Peyer's patch (tissue), 4 donors: ENCODE measurements at regions not wholly inside any gene's neighbourhood (a gene's known extent, or its start where the extent isn't known, plus 50 kb on each side); places are given as distances from the start of the nearest gene placed in this dataset.

ENCODE experiments used
- CTCF ChIP-seq, 6 experiments: fragments of 450-650 bp in 4 of 6; fragments of 200-600 bp in 2 of 6; sonication (generic) in 1 of 6; IDR thresholded peaks; one replicate each; pipeline ENCODE4 v1.5.1; 2017 to 2019; ENCODE audit warnings: antibody characterized with exemption in 6 of 6, mild to moderate bottlenecking in 3 of 6, moderate library complexity in 1 of 6
- POLR2A ChIP-seq, 2 donors: fragments of 450-650 bp; IDR thresholded peaks; one replicate each; pipeline ENCODE4 v1.5.1; 2017; ENCODE audit warnings: antibody characterized with exemption in 2 of 2, mild to moderate bottlenecking in 2 of 2, moderate library complexity in 2 of 2

GRCh38 chr14:22410497-22410896 is 178.5 kb downstream of the DAD1 start:
- no peak for TF ChIP-seq CTCF (IDR thresholded peaks at IDR 0.05)
- no peak for TF ChIP-seq POLR2A (IDR thresholded peaks at IDR 0.05)
